ENCODE measurements at regions not wholly inside any gene's neighbourhood (a gene's known extent, or its start where the extent isn't known, plus 50 kb on each side); places are given as distances from the start of the nearest gene placed in this dataset.
"Not testable (repeated sequence)": the region's sequence is repeated elsewhere in the genome, so short reads cannot be mapped to it uniquely, and the experiment has no call there.

GRCh38 chr1:143718524-143718923, 253.3 kb downstream of the FAM72C start:
- WGBS (ENCODE audit: extremely low coverage, insufficient coverage, low lambda C conversion rate), result no CpG with 5 or more reads among the region's 2 CpGs
- no peak overlapping the region for H2BK5ac ChIP-seq (ENCODE audit: low read length)
- H3K4me1 ChIP-seq (ENCODE audit: control insufficient read depth, low read depth, low read length), result no peaks in the 10 kb centered on the region
- H3K4me2 ChIP-seq (ENCODE audit: low read length), result no peak overlapping the region
- no peak overlapping the region for H4K8ac ChIP-seq (ENCODE audit: low read depth, low read length)
- no peak overlapping the region for H3K4me3 ChIP-seq (ENCODE audit: low read length)
- no peak overlapping the region for H2BK15ac ChIP-seq (replicated peaks; ENCODE audit: low read depth)
- no peak overlapping the region for H3K56ac ChIP-seq (ENCODE audit: low read length)
- no peak overlapping the region for H2AK5ac ChIP-seq (ENCODE audit: low read length)
- H3K79me1 ChIP-seq (ENCODE audit: low read length), result no peaks in the 10 kb centered on the region
- no peaks in the 10 kb centered on the region for H3K36me3 ChIP-seq (ENCODE audit: control insufficient read depth, insufficient read depth, low read length)
- H3K79me2 ChIP-seq (ENCODE audit: control insufficient read depth, insufficient read depth, low read length), result no peaks in the 10 kb centered on the region
- no peak overlapping the region for H3K4ac ChIP-seq (ENCODE audit: low read depth, low read length)
- no peak overlapping the region for H2BK120ac ChIP-seq (ENCODE audit: low read depth, low read length)
- no peak for DNase-seq
- H4K5ac ChIP-seq (ENCODE audit: low read length), result no peak overlapping the region
- no peak overlapping the region for H3K9ac ChIP-seq (ENCODE audit: low read length)
- no peak overlapping the region for H3K18ac ChIP-seq (ENCODE audit: low read length)
- no peaks in the 10 kb centered on the region for H3K27me3 ChIP-seq (ENCODE audit: insufficient read depth, low read length, poor library complexity)
- no peak overlapping the region for H3K27ac ChIP-seq (ENCODE audit: low read depth, low read length)
- no peak overlapping the region for H3K23ac ChIP-seq (ENCODE audit: low read length)

DNA sequence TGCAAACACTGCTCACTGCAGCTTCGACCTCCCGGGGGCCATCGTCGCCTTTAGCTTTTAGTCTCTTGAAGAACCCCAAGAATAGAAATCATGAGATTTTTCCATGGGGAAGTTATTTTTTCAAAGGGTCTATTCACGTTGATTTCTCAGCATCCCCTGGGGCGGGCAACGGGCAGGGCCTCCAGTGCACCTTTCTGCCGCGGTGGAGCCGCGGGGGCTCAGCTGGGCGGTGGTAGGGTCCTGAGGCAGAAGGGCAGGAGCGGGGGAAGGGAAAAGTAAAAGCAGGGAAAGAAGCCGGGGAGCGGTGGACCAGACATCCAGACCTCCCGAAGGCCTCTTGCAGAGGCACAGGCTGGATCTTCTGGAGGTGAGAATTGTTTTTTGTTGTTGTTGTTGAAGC, 253.8 kb downstream of the FAM72C start:
- no CpG with 5 or more reads among the region's 16 CpGs for WGBS (ENCODE audit: extremely low coverage, insufficient coverage, low lambda C conversion rate)
- Histone ChIP-seq H4K5ac (ENCODE audit: low read length) (no peak overlapping the region), H3K18ac (ENCODE audit: low read length) (no peak overlapping the region), H3K4me3 (ENCODE audit: low read length) (no peak overlapping the region), H3K4ac (ENCODE audit: low read depth, low read length) (no peak overlapping the region), H3K23ac (ENCODE audit: low read length) (no peak overlapping the region), H3K9ac (ENCODE audit: low read length) (no peak overlapping the region), H4K8ac (ENCODE audit: low read depth, low read length) (no peak overlapping the region), H3K4me2 (ENCODE audit: low read length) (no peak overlapping the region), H3K27ac (ENCODE audit: low read depth, low read length) (no peak overlapping the region), H2BK15ac (replicated peaks; ENCODE audit: low read depth) (no peak overlapping the region), H2BK5ac (ENCODE audit: low read length) (no peak overlapping the region), H2BK120ac (ENCODE audit: low read depth, low read length) (no peak overlapping the region), H3K79me2 (ENCODE audit: control insufficient read depth, insufficient read depth, low read length) (no peaks in the 10 kb centered on the region), H3K27me3 (ENCODE audit: insufficient read depth, low read length, poor library complexity) (no peaks in the 10 kb centered on the region), H3K4me1 (ENCODE audit: control insufficient read depth, low read depth, low read length) (no peaks in the 10 kb centered on the region), H3K79me1 (ENCODE audit: low read length) (no peaks in the 10 kb centered on the region), H3K36me3 (ENCODE audit: control insufficient read depth, insufficient read depth, low read length) (no peaks in the 10 kb centered on the region), H3K56ac (ENCODE audit: low read length) (no peak overlapping the region), H2AK5ac (ENCODE audit: low read length) (no peak overlapping the region)
- DNase-seq, result no peak

DNA sequence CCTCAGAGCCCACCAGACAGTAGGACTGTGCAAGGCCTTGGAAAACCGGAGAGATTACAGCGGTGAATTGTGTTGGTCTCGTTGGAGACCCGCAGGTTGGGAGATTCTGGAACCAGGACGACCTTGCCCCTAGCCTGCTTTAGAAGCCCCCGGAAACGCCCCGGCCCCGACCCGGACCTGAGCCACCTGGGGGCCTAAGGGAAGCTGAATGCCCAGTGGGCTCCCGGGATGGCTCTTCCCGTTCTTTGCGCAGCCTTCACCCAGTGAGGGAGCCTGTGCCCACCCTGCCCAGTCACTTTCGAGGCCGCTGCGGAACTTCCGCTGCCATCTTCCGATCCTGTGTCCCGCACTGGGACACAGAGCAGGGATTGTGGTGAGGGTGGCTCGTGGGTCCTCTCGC, 254.4 kb downstream of the FAM72C start:
- Histone ChIP-seq H3K23ac (ENCODE audit: low read length) (no peak overlapping the region), H2BK15ac (replicated peaks; ENCODE audit: low read depth) (no peak overlapping the region), H3K4me1 (ENCODE audit: control insufficient read depth, low read depth, low read length) (no peaks in the 10 kb centered on the region), H3K4ac (ENCODE audit: low read depth, low read length) (no peak overlapping the region), H3K36me3 (ENCODE audit: control insufficient read depth, insufficient read depth, low read length) (no peaks in the 10 kb centered on the region), H3K18ac (ENCODE audit: low read length) (no peak overlapping the region), H2AK5ac (ENCODE audit: low read length) (no peak overlapping the region), H3K4me3 (ENCODE audit: low read length) (no peak overlapping the region), H3K27ac (ENCODE audit: low read depth, low read length) (no peak overlapping the region), H3K4me2 (ENCODE audit: low read length) (no peak overlapping the region), H2BK120ac (ENCODE audit: low read depth, low read length) (no peak overlapping the region), H3K79me1 (ENCODE audit: low read length) (no peaks in the 10 kb centered on the region), H3K56ac (ENCODE audit: low read length) (no peak overlapping the region), H4K5ac (ENCODE audit: low read length) (no peak overlapping the region), H2BK5ac (ENCODE audit: low read length) (no peak overlapping the region), H3K27me3 (ENCODE audit: insufficient read depth, low read length, poor library complexity) (no peaks in the 10 kb centered on the region), H3K79me2 (ENCODE audit: control insufficient read depth, insufficient read depth, low read length) (no peaks in the 10 kb centered on the region), H4K8ac (ENCODE audit: low read depth, low read length) (no peak overlapping the region), H3K9ac (ENCODE audit: low read length) (no peak overlapping the region)
- no CpG with 5 or more reads among the region's 21 CpGs for WGBS (ENCODE audit: extremely low coverage, insufficient coverage, low lambda C conversion rate)
- no peak for DNase-seq

DNA sequence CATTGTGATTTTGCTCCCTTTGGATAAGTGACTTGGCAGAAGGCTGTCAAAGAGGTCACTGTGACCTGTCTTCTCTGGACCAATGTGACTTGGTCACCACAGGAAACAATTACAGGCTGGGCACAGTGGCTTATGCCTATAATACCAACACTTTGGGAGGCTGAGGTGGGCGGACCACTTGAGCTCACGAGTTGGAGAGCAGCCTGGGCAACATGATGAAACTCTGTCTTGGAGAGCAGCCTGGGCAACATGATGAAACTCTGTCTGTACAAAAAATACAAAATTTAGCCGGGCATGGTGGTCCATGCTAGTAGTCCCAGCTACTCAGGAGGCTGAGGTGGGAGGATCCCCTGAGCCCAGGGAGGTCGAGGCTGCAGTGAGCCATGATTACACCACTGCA, 256.9 kb downstream of the FAM72C start:
- H2BK5ac ChIP-seq (ENCODE audit: low read length); H3K4me2 ChIP-seq (ENCODE audit: low read length); H3K23ac ChIP-seq (ENCODE audit: low read length); H3K79me2 ChIP-seq (ENCODE audit: control insufficient read depth, insufficient read depth, low read length); H3K27ac ChIP-seq (ENCODE audit: low read depth, low read length); H3K4ac ChIP-seq (ENCODE audit: low read depth, low read length); H4K5ac ChIP-seq (ENCODE audit: low read length); H3K36me3 ChIP-seq (ENCODE audit: control insufficient read depth, insufficient read depth, low read length); H2BK120ac ChIP-seq (ENCODE audit: low read depth, low read length); H3K79me1 ChIP-seq (ENCODE audit: low read length); H3K56ac ChIP-seq (ENCODE audit: low read length); H3K4me1 ChIP-seq (ENCODE audit: control insufficient read depth, low read depth, low read length); H3K4me3 ChIP-seq (ENCODE audit: low read length); H2BK15ac ChIP-seq (replicated peaks; ENCODE audit: low read depth); H3K18ac ChIP-seq (ENCODE audit: low read length); H3K9ac ChIP-seq (ENCODE audit: low read length); H2AK5ac ChIP-seq (ENCODE audit: low read length); H4K8ac ChIP-seq (ENCODE audit: low read depth, low read length); DNase-seq; H3K27me3 ChIP-seq (ENCODE audit: insufficient read depth, low read length, poor library complexity): not testable (repeated sequence)
- no CpG with 5 or more reads among the region's 4 CpGs for WGBS (ENCODE audit: extremely low coverage, insufficient coverage, low lambda C conversion rate)

GRCh38 chr1:143709606-143710259, 262.1 kb downstream of the FAM72C start:
- not testable (repeated sequence) for H3K4ac ChIP-seq (ENCODE audit: low read depth, low read length); H3K4me1 ChIP-seq (ENCODE audit: control insufficient read depth, low read depth, low read length)
- no CpG with 5 or more reads among the region's 10 CpGs for WGBS (ENCODE audit: extremely low coverage, insufficient coverage, low lambda C conversion rate)

GRCh38 chr1:143702739-143703138, 269.0 kb downstream of the FAM72C start:
- WGBS (ENCODE audit: extremely low coverage, insufficient coverage, low lambda C conversion rate), result no CpG with 5 or more reads among the region's 27 CpGs
- H4K5ac ChIP-seq (ENCODE audit: low read length); H3K4me2 ChIP-seq (ENCODE audit: low read length); H3K4me1 ChIP-seq (ENCODE audit: control insufficient read depth, low read depth, low read length); H3K4me3 ChIP-seq (ENCODE audit: low read length); H3K79me1 ChIP-seq (ENCODE audit: low read length); H3K36me3 ChIP-seq (ENCODE audit: control insufficient read depth, insufficient read depth, low read length); DNase-seq; H4K8ac ChIP-seq (ENCODE audit: low read depth, low read length); H3K79me2 ChIP-seq (ENCODE audit: control insufficient read depth, insufficient read depth, low read length); H2BK15ac ChIP-seq (replicated peaks; ENCODE audit: low read depth); H3K27ac ChIP-seq (ENCODE audit: low read depth, low read length); H3K27me3 ChIP-seq (ENCODE audit: insufficient read depth, low read length, poor library complexity); H2BK120ac ChIP-seq (ENCODE audit: low read depth, low read length); H3K23ac ChIP-seq (ENCODE audit: low read length); H3K9ac ChIP-seq (ENCODE audit: low read length); H3K4ac ChIP-seq (ENCODE audit: low read depth, low read length); H3K56ac ChIP-seq (ENCODE audit: low read length); H2AK5ac ChIP-seq (ENCODE audit: low read length); H3K18ac ChIP-seq (ENCODE audit: low read length); H2BK5ac ChIP-seq (ENCODE audit: low read length): not testable (repeated sequence)

More at GRCh38 chr1:143709606-143710259, 262.1 kb downstream of the FAM72C start:
- H3K79me2 ChIP-seq (ENCODE audit: control insufficient read depth, insufficient read depth, low read length); H3K27me3 ChIP-seq (ENCODE audit: insufficient read depth, low read length, poor library complexity); H3K79me1 ChIP-seq (ENCODE audit: low read length); H3K18ac ChIP-seq (ENCODE audit: low read length); H4K8ac ChIP-seq (ENCODE audit: low read depth, low read length); H3K4me3 ChIP-seq (ENCODE audit: low read length); H3K56ac ChIP-seq (ENCODE audit: low read length); H2BK120ac ChIP-seq (ENCODE audit: low read depth, low read length); H2BK5ac ChIP-seq (ENCODE audit: low read length); H3K27ac ChIP-seq (ENCODE audit: low read depth, low read length); H3K36me3 ChIP-seq (ENCODE audit: control insufficient read depth, insufficient read depth, low read length); H2BK15ac ChIP-seq (replicated peaks; ENCODE audit: low read depth); DNase-seq; H3K23ac ChIP-seq (ENCODE audit: low read length); H3K9ac ChIP-seq (ENCODE audit: low read length); H4K5ac ChIP-seq (ENCODE audit: low read length); H2AK5ac ChIP-seq (ENCODE audit: low read length); H3K4me2 ChIP-seq (ENCODE audit: low read length): not testable (repeated sequence)

Measured in mesendoderm (in vitro differentiated cells).